ENCODE measurements at regions not wholly inside any gene's neighbourhood (a gene's known extent, or its start where the extent isn't known, plus 50 kb on each side); places are given as distances from the start of the nearest gene placed in this dataset.

DNA sequence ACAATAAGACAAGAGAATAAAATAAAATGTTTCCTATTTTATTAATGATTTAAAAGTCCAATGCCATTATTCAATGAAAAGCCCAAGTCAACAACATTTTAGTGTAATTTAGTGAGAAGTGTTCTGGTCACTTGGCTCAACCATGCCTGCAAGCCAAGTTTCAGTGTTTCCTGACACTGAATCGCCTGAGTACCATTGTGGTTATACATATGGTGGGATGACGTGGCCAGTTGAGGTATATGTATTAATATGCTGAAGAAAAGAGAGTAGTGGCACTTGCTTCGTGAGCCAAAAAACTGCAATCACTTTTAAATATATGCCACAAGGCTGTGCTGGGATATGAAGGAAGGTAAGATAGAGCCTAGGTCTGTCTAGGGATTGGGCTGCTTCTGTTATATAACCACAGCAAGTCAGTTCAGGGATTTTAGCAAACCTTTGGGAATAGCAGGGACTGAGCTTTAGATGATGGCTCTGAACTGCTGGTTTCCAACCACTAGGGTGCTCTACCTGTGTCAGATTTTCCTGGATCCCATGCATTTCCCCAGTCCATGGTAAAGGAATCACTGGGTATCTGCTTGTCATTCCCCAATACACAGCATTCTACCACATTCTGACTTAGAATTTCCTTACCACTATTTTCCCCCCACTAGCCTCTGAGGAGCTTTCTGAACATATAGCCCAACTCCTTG is 214.0 kb upstream of the PRPS1L1 start:
- H3K36me3 ChIP-seq (ENCODE audit: control insufficient read depth in 2 of 2, extremely low read depth in 1 of 2, insufficient read depth in 2 of 2, low read length in 2 of 2), result no peaks in the 10 kb centered on the region
- H3K9me1 ChIP-seq (replicated peaks; ENCODE audit: control insufficient read depth, extremely low read depth, insufficient read depth, low read length), result no peaks in the 10 kb centered on the region
- H3K9ac ChIP-seq (replicated peaks; ENCODE audit: extremely low read depth, insufficient read depth, low read length), result no peak overlapping the region
- H3K9me3 ChIP-seq (replicated peaks; ENCODE audit: control insufficient read depth, insufficient read depth, low read length), result no peaks in the 10 kb centered on the region
- no peak overlapping the region for H3K27ac ChIP-seq (ENCODE audit: insufficient read depth, low read depth, low read length)
- TF ChIP-seq, protein P1, sequence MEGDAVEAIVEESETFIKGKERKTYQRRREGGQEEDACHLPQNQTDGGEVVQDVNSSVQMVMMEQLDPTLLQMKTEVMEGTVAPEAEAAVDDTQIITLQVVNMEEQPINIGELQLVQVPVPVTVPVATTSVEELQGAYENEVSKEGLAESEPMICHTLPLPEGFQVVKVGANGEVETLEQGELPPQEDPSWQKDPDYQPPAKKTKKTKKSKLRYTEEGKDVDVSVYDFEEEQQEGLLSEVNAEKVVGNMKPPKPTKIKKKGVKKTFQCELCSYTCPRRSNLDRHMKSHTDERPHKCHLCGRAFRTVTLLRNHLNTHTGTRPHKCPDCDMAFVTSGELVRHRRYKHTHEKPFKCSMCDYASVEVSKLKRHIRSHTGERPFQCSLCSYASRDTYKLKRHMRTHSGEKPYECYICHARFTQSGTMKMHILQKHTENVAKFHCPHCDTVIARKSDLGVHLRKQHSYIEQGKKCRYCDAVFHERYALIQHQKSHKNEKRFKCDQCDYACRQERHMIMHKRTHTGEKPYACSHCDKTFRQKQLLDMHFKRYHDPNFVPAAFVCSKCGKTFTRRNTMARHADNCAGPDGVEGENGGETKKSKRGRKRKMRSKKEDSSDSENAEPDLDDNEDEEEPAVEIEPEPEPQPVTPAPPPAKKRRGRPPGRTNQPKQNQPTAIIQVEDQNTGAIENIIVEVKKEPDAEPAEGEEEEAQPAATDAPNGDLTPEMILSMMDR (IDR thresholded peaks at IDR 0.05; ENCODE audit: extremely low read depth in 1 of 2, insufficient read depth in 1 of 2, low read depth in 1 of 2, low read length in 2 of 2), result no peak
- TF ChIP-seq GATA2 (IDR thresholded peaks at IDR 0.05; ENCODE audit: insufficient read depth, insufficient read length, low read depth, low read length), result no peak
- TF ChIP-seq, protein P2, sequence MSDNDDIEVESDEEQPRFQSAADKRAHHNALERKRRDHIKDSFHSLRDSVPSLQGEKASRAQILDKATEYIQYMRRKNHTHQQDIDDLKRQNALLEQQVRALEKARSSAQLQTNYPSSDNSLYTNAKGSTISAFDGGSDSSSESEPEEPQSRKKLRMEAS (IDR thresholded peaks at IDR 0.05; ENCODE audit: insufficient read depth, insufficient read length), result no peak
- ChIA-PET POLR2A (no interaction called here), CTCF (interaction anchor here (1.4 to 1.5 kb wide), 2 partner anchors 9 to 11 kb away, joined by 3 to 8 read pairs; no protein-coding TSS in a partner anchor)
- no peak overlapping the region for H3K4me2 ChIP-seq (ENCODE audit: insufficient read depth, low read length)
- no peaks in the 10 kb centered on the region for H3K79me2 ChIP-seq (ENCODE audit: control insufficient read depth, insufficient read depth, low read length)
- FAIRE-seq (no peak), DNase-seq (ENCODE audit: low read depth, low spot score) (no peak)
- H4K20me1 ChIP-seq (replicated peaks; ENCODE audit: control insufficient read depth, extremely low read depth, insufficient read depth, low read length), result no peaks in the 10 kb centered on the region
- dilution Hi-C loops (cut with MboI; ENCODE audit: extremely low pct_ligation_motif_present, low sequenced_read_pairs) (no loop called here), intact Hi-C loops (cut with micrococcal nuclease) (no loop called here)
- no peak overlapping the region for H2AFZ ChIP-seq (ENCODE audit: low read depth, low read length)
- no peak overlapping the region for H3K4me3 ChIP-seq (replicated peaks in 1 of 3; ENCODE audit: insufficient read depth in 1 of 3, low read depth in 1 of 3, low read length in 3 of 3)
- H3K4me1 ChIP-seq (ENCODE audit: control insufficient read depth, extremely low read depth, insufficient read depth, low read length), result no peaks in the 10 kb centered on the region
- no TSS peak for BruUV-seq (replicated peaks)
- no peaks in the 10 kb centered on the region for H3K27me3 ChIP-seq (ENCODE audit: control insufficient read depth in 2 of 2, insufficient read depth in 2 of 2, low read length in 2 of 2)

DNA sequence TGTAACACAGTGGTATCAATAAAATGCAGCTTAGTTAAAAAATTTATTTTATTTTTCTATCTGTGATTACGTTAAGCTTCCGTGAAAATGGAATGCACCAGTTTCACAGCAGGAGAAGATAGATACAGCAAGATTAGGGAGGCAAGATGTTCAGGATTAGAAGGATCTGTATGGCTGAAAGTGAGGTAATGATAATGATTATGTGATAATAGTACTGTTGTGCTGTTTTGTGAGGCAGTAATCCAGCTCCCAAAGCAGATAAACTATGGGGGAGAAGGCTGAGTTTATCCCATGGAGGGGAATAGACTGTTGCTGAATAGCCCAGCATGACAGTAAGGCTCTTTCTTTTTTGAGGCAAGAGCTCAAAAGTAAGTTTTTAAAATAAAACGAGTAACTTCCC is 216.1 kb upstream of the PRPS1L1 start:
- no peaks in the 10 kb centered on the region for H3K79me2 ChIP-seq (ENCODE audit: control insufficient read depth, insufficient read depth, low read length)
- H3K27me3 ChIP-seq (ENCODE audit: control insufficient read depth in 2 of 2, insufficient read depth in 2 of 2, low read length in 2 of 2), result no peaks in the 10 kb centered on the region
- H3K4me3 ChIP-seq (replicated peaks in 1 of 3; ENCODE audit: insufficient read depth in 1 of 3, low read depth in 1 of 3, low read length in 3 of 3), result no peak overlapping the region
- no peak overlapping the region for H3K9ac ChIP-seq (replicated peaks; ENCODE audit: extremely low read depth, insufficient read depth, low read length)
- FAIRE-seq (no peak), DNase-seq (ENCODE audit: low read depth, low spot score) (no peak)
- POLR2A ChIA-PET, result no interaction called here
- no peak overlapping the region for H2AFZ ChIP-seq (ENCODE audit: low read depth, low read length)
- no peak for TF ChIP-seq JUN (IDR thresholded peaks at IDR 0.05; ENCODE audit: borderline replicate concordance, insufficient read depth, insufficient read length, low read depth)
- TF ChIP-seq EZH2 (IDR thresholded peaks at IDR 0.05; ENCODE audit: borderline replicate concordance, low read depth, low read length, severe bottlenecking), result no peak
- TF ChIP-seq POLR2AphosphoS5 (IDR thresholded peaks at IDR 0.05; ENCODE audit: insufficient read depth, low read depth, low read length), result no peak
- no peak for TF ChIP-seq FOS (IDR thresholded peaks at IDR 0.05; ENCODE audit: borderline replicate concordance, insufficient read depth, low read length)
- no peak for TF ChIP-seq POLR2A (IDR thresholded peaks at IDR 0.05; ENCODE audit: low read depth, low read length)
- TF ChIP-seq MYC (IDR thresholded peaks at IDR 0.05; ENCODE audit: low read depth, low read length), result no peak
- TF ChIP-seq, protein P1 (IDR thresholded peaks at IDR 0.05; ENCODE audit: extremely low read depth in 1 of 2, insufficient read depth in 1 of 2, low read depth in 1 of 2, low read length in 2 of 2), result no peak
- TF ChIP-seq, protein P2 (IDR thresholded peaks at IDR 0.05; ENCODE audit: insufficient read depth, insufficient read length), result no peak
- no peak for TF ChIP-seq GATA2 (IDR thresholded peaks at IDR 0.05; ENCODE audit: insufficient read depth, insufficient read length, low read depth, low read length)
- H4K20me1 ChIP-seq (replicated peaks; ENCODE audit: control insufficient read depth, extremely low read depth, insufficient read depth, low read length), result no peaks in the 10 kb centered on the region
- H3K9me1 ChIP-seq (replicated peaks; ENCODE audit: control insufficient read depth, extremely low read depth, insufficient read depth, low read length), result no peaks in the 10 kb centered on the region
- no peaks in the 10 kb centered on the region for H3K4me1 ChIP-seq (ENCODE audit: control insufficient read depth, extremely low read depth, insufficient read depth, low read length)
- H3K4me2 ChIP-seq (ENCODE audit: insufficient read depth, low read length), result no peak overlapping the region
- no peaks in the 10 kb centered on the region for H3K36me3 ChIP-seq (ENCODE audit: control insufficient read depth in 2 of 2, extremely low read depth in 1 of 2, insufficient read depth in 2 of 2, low read length in 2 of 2)
- BruUV-seq (replicated peaks), result no TSS peak
- H3K9me3 ChIP-seq (replicated peaks; ENCODE audit: control insufficient read depth, insufficient read depth, low read length), result no peaks in the 10 kb centered on the region
- H3K27ac ChIP-seq (ENCODE audit: insufficient read depth, low read depth, low read length), result no peak overlapping the region
- intact Hi-C loops (cut with micrococcal nuclease), result no loop called here
- dilution Hi-C loops (cut with MboI; ENCODE audit: extremely low pct_ligation_motif_present, low sequenced_read_pairs), result no loop called here
- CTCF ChIA-PET, result interaction anchor here (1.5 kb wide), 1 partner anchor 23 kb away, joined by 4 read pairs; no protein-coding TSS in a partner anchor

All from endothelial cell of umbilical vein (primary cell).